ENCODE measurements at regions not wholly inside any gene's neighbourhood (a gene's known extent, or its start where the extent isn't known, plus 50 kb on each side); places are given as distances from the start of the nearest gene placed in this dataset.

DNA sequence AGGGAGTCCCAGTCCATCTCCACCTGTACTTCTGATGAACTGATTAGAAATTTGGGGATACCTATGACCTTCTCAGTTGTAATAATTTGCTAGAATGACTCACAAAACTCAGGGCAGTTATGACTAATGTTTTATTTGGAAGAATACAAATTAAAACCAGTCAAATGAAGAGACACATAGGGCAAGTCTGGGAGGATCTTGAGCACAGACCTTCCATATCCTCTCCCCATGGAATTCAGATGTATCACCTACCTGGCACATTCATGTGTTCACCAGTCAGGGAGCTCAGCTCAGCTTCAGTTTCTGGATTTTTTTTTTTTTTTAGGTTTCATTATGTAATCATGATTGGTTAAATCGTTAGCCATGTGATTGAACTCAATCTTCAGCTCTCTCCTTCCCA lies 247.7 kb downstream of the VGLL3 start:
- intact Hi-C loops (cut with micrococcal nuclease) = no loop called here
- Mint-ChIP-seq H3K4me3 (no peak overlapping the region), H3K36me3 (ENCODE audit: low read depth) (no peaks in the 10 kb centered on the region), H3K27me3 (ENCODE audit: low read depth) (no peaks in the 10 kb centered on the region), H3K27ac (no peak overlapping the region), H3K9me3 (no peaks in the 10 kb centered on the region), H3K4me1 (ENCODE audit: low read depth) (no peaks in the 10 kb centered on the region)
- CTCF ChIA-PET = no interaction called here
- DNase-seq = no peak

DNA sequence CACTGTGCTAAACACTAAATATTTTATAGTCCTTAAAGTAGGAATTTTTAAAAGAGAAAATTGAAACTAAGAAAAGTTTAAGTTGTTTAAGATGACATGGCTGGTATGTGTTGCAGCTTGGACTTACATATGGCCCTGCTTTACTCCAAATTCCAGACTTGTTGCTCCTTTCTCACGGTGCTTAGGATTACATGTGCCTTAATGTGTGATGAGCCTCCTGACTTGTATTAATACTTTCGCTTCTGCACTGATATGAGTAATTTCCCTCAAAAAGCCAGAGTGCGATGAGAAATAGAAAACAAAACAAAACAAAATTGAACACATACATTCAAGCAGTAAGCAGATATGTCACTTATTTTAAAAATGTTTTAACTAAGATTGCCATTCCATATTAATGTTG lies 250.2 kb downstream of the VGLL3 start:
- Mint-ChIP-seq H3K27ac (no peak overlapping the region), H3K4me3 (no peak overlapping the region), H3K9me3 (no peaks in the 10 kb centered on the region), H3K4me1 (ENCODE audit: low read depth) (no peaks in the 10 kb centered on the region), H3K27me3 (ENCODE audit: low read depth) (no peaks in the 10 kb centered on the region), H3K36me3 (ENCODE audit: low read depth) (no peaks in the 10 kb centered on the region)
- DNase-seq = no peak
- CTCF ChIA-PET = no interaction called here
- intact Hi-C loops (cut with micrococcal nuclease) = no loop called here

- Mint-ChIP-seq H3K4me3 (no peak overlapping the region), H3K4me1 (ENCODE audit: low read depth) (no peaks in the 10 kb centered on the region)
- CTCF ChIA-PET = no interaction called here
These were observed 251.7 kb downstream of the VGLL3 start for GRCh38 chr3:86739244-86739643.

DNA sequence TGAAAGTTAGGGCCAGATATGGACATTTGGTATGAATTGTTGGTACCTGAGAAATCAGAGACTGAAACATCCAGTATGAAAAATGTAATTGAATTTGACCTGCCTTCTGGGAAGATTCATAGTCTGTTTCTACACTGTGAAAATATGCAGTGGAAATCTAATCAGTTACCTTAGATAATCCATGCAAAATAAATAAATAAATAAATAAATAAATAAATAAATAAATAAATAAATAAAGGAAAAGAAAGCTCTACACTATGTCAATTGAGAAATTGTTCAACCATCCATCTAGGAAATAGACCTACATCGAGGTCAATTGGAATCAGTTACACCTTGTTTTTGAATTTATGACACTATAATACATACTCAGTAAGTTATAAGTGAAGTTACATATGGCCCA lies 252.3 kb downstream of the VGLL3 start:
- intact Hi-C loops (cut with micrococcal nuclease) = no loop called here
- no peaks in the 10 kb centered on the region for H3K27me3 Mint-ChIP-seq (ENCODE audit: low read depth)
- CTCF ChIA-PET = no interaction called here

More at GRCh38 chr3:86739244-86739643, 251.7 kb downstream of the VGLL3 start:
- no peaks in the 10 kb centered on the region for H3K9me3 Mint-ChIP-seq
- no peak for DNase-seq
- no peak overlapping the region for H3K27ac Mint-ChIP-seq
- no peaks in the 10 kb centered on the region for H3K36me3 Mint-ChIP-seq (ENCODE audit: low read depth)
- H3K27me3 Mint-ChIP-seq (ENCODE audit: low read depth) = no peaks in the 10 kb centered on the region
- intact Hi-C loops (cut with micrococcal nuclease) = no loop called here

GRCh38 chr3:86737517-86737916 lies 253.4 kb downstream of the VGLL3 start:
- Mint-ChIP-seq H3K9me3 (no peaks in the 10 kb centered on the region), H3K36me3 (ENCODE audit: low read depth) (no peaks in the 10 kb centered on the region), H3K27me3 (ENCODE audit: low read depth) (no peaks in the 10 kb centered on the region), H3K4me3 (no peak overlapping the region), H3K27ac (no peak overlapping the region), H3K4me1 (ENCODE audit: low read depth) (no peaks in the 10 kb centered on the region)
- DNase-seq = no peak
- intact Hi-C loops (cut with micrococcal nuclease) = no loop called here
- CTCF ChIA-PET = no interaction called here

More for the DNA sequence above, 252.3 kb downstream of the VGLL3 start:
- H3K9me3 Mint-ChIP-seq = no peaks in the 10 kb centered on the region
- no peaks in the 10 kb centered on the region for H3K36me3 Mint-ChIP-seq (ENCODE audit: low read depth)
- no peak overlapping the region for H3K4me3 Mint-ChIP-seq
- DNase-seq = no peak
- no peak overlapping the region for H3K27ac Mint-ChIP-seq
- H3K4me1 Mint-ChIP-seq (ENCODE audit: low read depth) = no peaks in the 10 kb centered on the region

DNA sequence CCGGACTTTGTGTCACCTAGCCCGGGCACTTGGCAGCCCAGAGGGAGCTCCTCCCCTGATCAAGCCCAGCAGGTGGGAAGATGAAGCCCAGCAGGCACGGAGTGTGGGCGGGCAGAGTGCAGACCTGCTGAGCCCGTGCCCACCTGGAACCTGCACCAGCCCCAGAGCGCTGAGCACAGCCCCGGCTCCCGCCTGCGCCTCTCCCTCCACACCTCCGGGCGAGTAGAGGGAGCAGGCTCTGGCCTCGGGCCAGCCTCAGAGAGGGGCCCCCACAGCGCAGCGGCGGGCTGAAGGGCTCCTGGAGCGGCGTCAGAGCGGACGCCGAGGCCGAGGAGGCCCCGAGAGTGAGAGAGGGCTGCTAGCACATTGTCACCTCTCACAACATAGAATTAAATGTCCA lies 257.7 kb downstream of the VGLL3 start:
- no peak for DNase-seq
- no peak overlapping the region for H3K4me3 Mint-ChIP-seq
- H3K27ac Mint-ChIP-seq = no peak overlapping the region
- peaks cover 2% of the 10 kb centered on the region for H3K9me3 Mint-ChIP-seq
- CTCF ChIA-PET = no interaction called here
- intact Hi-C loops (cut with micrococcal nuclease) = no loop called here
- no peaks in the 10 kb centered on the region for H3K36me3 Mint-ChIP-seq (ENCODE audit: low read depth)
- no peaks in the 10 kb centered on the region for H3K4me1 Mint-ChIP-seq (ENCODE audit: low read depth)
- H3K27me3 Mint-ChIP-seq (ENCODE audit: low read depth) = no peaks in the 10 kb centered on the region

GRCh38 chr3:86731501-86731901 lies 259.4 kb downstream of the VGLL3 start:
- intact Hi-C loops (cut with micrococcal nuclease) = no loop called here
- Mint-ChIP-seq H3K36me3 (ENCODE audit: low read depth) (no peaks in the 10 kb centered on the region), H3K9me3 (peaks cover 2% of the 10 kb centered on the region), H3K4me3 (no peak overlapping the region), H3K27me3 (ENCODE audit: low read depth) (no peaks in the 10 kb centered on the region), H3K27ac (no peak overlapping the region), H3K4me1 (ENCODE audit: low read depth) (no peaks in the 10 kb centered on the region)
- CTCF ChIA-PET = no interaction called here
- DNase-seq = no peak

- H3K9me3 Mint-ChIP-seq = no peaks in the 10 kb centered on the region
- no peak overlapping the region for H3K27ac Mint-ChIP-seq
- intact Hi-C loops (cut with micrococcal nuclease) = no loop called here
- H3K4me3 Mint-ChIP-seq = no peak overlapping the region
- no peaks in the 10 kb centered on the region for H3K36me3 Mint-ChIP-seq (ENCODE audit: low read depth)
- H3K27me3 Mint-ChIP-seq (ENCODE audit: low read depth) = no peaks in the 10 kb centered on the region
- DNase-seq = no peak
- CTCF ChIA-PET = interaction anchor here (1.2 kb wide), 1 partner anchor 20 kb away, joined by 3 read pairs; no protein-coding TSS in a partner anchor
- H3K4me1 Mint-ChIP-seq (ENCODE audit: low read depth) = no peaks in the 10 kb centered on the region
These were observed 267.5 kb downstream of the VGLL3 start for GRCh38 chr3:86723433-86723832.

- H3K27ac Mint-ChIP-seq = no peak overlapping the region
- intact Hi-C loops (cut with micrococcal nuclease) = no loop called here
- no peaks in the 10 kb centered on the region for H3K9me3 Mint-ChIP-seq
- H3K4me1 Mint-ChIP-seq (ENCODE audit: low read depth) = no peaks in the 10 kb centered on the region
- no peak for DNase-seq
- H3K4me3 Mint-ChIP-seq = no peak overlapping the region
- H3K27me3 Mint-ChIP-seq (ENCODE audit: low read depth) = no peaks in the 10 kb centered on the region
- CTCF ChIA-PET = no interaction called here
- no peaks in the 10 kb centered on the region for H3K36me3 Mint-ChIP-seq (ENCODE audit: low read depth)
These were observed 279.3 kb downstream of the VGLL3 start for GRCh38 chr3:86711634-86712033.

GRCh38 chr3:86708893-86709292 lies 282.1 kb downstream of the VGLL3 start:
- H3K9me3 Mint-ChIP-seq = peaks cover 7% of the 10 kb centered on the region
- H3K4me3 Mint-ChIP-seq = no peak overlapping the region
- no peaks in the 10 kb centered on the region for H3K36me3 Mint-ChIP-seq (ENCODE audit: low read depth)
- no peak for DNase-seq
- no peak overlapping the region for H3K27ac Mint-ChIP-seq
- CTCF ChIA-PET = interaction anchor here (1.4 kb wide), 1 partner anchor 8 kb away, joined by 4 read pairs; no protein-coding TSS in a partner anchor
- H3K4me1 Mint-ChIP-seq (ENCODE audit: low read depth) = no peaks in the 10 kb centered on the region
- intact Hi-C loops (cut with micrococcal nuclease) = no loop called here
- no peaks in the 10 kb centered on the region for H3K27me3 Mint-ChIP-seq (ENCODE audit: low read depth)

GRCh38 chr3:86702381-86702958 lies 288.5 kb downstream of the VGLL3 start:
- Mint-ChIP-seq H3K36me3 (ENCODE audit: low read depth) (no peaks in the 10 kb centered on the region), H3K27ac (no peak overlapping the region), H3K9me3 (peaks cover 7% of the 10 kb centered on the region), H3K4me1 (ENCODE audit: low read depth) (no peaks in the 10 kb centered on the region), H3K27me3 (ENCODE audit: low read depth) (no peaks in the 10 kb centered on the region), H3K4me3 (no peak overlapping the region)
- intact Hi-C loops (cut with micrococcal nuclease) = loop anchor here (1.0 kb wide), 1 partner anchor 466 kb away; no protein-coding TSS in a partner anchor
- DNase-seq = no peak
- CTCF ChIA-PET = interaction anchor here (0.6 to 1.5 kb wide), 9 partner anchors 10 to 875 kb away, joined by 3 to 5 read pairs (median 3); no protein-coding TSS in a partner anchor

DNA sequence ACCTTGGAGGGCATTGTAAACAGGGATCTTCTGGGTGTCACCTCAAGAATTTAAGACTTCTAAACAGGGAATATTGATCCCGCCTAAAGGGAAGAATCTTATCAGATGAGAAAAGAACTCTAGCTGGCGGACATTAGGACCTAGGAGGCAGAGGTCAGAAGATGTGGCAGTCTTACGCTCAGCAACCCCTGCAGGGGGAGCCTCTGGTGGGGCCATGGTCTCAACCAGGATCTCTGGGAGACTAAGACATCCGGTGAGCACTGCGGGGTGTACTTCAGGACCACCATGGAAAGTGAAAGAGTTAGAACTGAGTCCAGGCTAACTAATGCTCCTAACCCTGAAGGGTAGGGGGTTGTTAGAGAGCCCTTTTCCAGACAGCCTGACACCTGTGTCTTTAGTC lies 295.2 kb downstream of the VGLL3 start:
- no peaks in the 10 kb centered on the region for H3K36me3 Mint-ChIP-seq (ENCODE audit: low read depth)
- no peaks in the 10 kb centered on the region for H3K4me1 Mint-ChIP-seq (ENCODE audit: low read depth)
- intact Hi-C loops (cut with micrococcal nuclease) = no loop called here

GRCh38 chr3:86673991-86674390 lies 317.0 kb downstream of the VGLL3 start:
- no peaks in the 10 kb centered on the region for H3K27me3 Mint-ChIP-seq (ENCODE audit: low read depth)
- intact Hi-C loops (cut with micrococcal nuclease) = no loop called here
- H3K4me3 Mint-ChIP-seq = no peak overlapping the region
- no peak for DNase-seq
- peaks cover 9% of the 10 kb centered on the region for H3K9me3 Mint-ChIP-seq
- H3K27ac Mint-ChIP-seq = no peak overlapping the region
- no peaks in the 10 kb centered on the region for H3K36me3 Mint-ChIP-seq (ENCODE audit: low read depth)
- CTCF ChIA-PET = no interaction called here
- no peaks in the 10 kb centered on the region for H3K4me1 Mint-ChIP-seq (ENCODE audit: low read depth)

More for the DNA sequence above, 295.2 kb downstream of the VGLL3 start:
- no peaks in the 10 kb centered on the region for H3K27me3 Mint-ChIP-seq (ENCODE audit: low read depth)
- peaks cover 8% of the 10 kb centered on the region for H3K9me3 Mint-ChIP-seq
- no peak for DNase-seq
- no peak overlapping the region for H3K4me3 Mint-ChIP-seq
- CTCF ChIA-PET = no interaction called here
- no peak overlapping the region for H3K27ac Mint-ChIP-seq
